ENCODE measurements at regions not wholly inside any gene's neighbourhood (a gene's known extent, or its start where the extent isn't known, plus 50 kb on each side); places are given as distances from the start of the nearest gene placed in this dataset.

DNA sequence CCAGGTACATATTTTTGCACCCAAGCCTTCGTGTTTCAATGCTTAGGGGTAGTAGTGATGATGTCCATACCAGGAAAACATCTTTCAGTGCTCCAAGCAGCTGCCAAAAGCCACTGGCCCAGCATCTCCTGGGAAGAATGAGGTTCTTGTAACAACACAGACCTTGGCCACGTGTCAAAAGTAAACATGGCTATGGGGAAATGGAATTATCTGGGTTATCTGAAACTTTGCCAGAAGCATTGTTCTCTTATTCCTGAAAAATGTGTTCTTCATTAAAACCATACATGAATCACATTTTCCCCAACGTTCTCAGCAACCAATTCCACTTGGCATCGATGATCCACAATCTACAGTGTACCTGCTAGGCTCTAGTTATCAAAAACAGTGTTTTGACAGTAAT is 524.2 kb upstream of the EEF2KMT start:
- peaks cover 2% of the 10 kb centered on the region for H3K9me3 Mint-ChIP-seq

GRCh38 chr16:5619304-5619703 is 521.7 kb upstream of the EEF2KMT start:
- Mint-ChIP-seq H3K4me1 (no peaks in the 10 kb centered on the region), H3K36me3 (ENCODE audit: low read depth) (no peaks in the 10 kb centered on the region), H3K27me3 (ENCODE audit: low read depth) (peaks cover 27% of the 10 kb centered on the region), H3K9me3 (peaks cover 2% of the 10 kb centered on the region), H3K4me3 (no peak overlapping the region), H3K27ac (no peak overlapping the region)
- TF ChIP-seq, protein P1, sequence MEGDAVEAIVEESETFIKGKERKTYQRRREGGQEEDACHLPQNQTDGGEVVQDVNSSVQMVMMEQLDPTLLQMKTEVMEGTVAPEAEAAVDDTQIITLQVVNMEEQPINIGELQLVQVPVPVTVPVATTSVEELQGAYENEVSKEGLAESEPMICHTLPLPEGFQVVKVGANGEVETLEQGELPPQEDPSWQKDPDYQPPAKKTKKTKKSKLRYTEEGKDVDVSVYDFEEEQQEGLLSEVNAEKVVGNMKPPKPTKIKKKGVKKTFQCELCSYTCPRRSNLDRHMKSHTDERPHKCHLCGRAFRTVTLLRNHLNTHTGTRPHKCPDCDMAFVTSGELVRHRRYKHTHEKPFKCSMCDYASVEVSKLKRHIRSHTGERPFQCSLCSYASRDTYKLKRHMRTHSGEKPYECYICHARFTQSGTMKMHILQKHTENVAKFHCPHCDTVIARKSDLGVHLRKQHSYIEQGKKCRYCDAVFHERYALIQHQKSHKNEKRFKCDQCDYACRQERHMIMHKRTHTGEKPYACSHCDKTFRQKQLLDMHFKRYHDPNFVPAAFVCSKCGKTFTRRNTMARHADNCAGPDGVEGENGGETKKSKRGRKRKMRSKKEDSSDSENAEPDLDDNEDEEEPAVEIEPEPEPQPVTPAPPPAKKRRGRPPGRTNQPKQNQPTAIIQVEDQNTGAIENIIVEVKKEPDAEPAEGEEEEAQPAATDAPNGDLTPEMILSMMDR (IDR thresholded peaks at IDR 0.05; ENCODE audit: unreplicated experiment in 3 of 3), result no peak

More for the DNA sequence above, 524.2 kb upstream of the EEF2KMT start:
- Mint-ChIP-seq H3K27me3 (ENCODE audit: low read depth) (peaks cover 20% of the 10 kb centered on the region), H3K27ac (no peak overlapping the region), H3K4me1 (no peaks in the 10 kb centered on the region), H3K4me3 (no peak overlapping the region), H3K36me3 (ENCODE audit: low read depth) (no peaks in the 10 kb centered on the region)
- TF ChIP-seq, protein P1 (IDR thresholded peaks at IDR 0.05; ENCODE audit: unreplicated experiment in 3 of 3), result no peak

DNA sequence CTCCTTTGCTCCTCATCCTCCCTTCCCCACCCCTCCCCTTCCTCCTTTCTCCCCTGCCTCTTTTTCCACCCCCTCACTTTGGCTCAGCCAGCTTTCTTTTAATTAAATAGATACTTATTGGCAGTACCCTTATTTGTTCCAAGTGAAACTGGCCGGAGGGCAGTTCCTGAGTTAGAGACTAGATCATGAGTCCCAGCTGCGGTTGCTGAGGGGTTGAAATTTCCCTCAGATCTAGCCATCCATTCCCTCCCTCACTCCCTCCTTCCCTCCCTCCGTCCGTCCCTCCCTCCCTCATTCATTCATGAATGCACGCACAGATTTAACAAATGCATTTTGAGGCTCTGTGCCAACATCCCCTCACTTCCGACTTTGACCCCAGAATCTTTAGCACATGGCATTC is 519.2 kb upstream of the EEF2KMT start:
- no peak overlapping the region for H3K27ac Mint-ChIP-seq
- no peaks in the 10 kb centered on the region for H3K9me3 Mint-ChIP-seq
- H3K27me3 Mint-ChIP-seq (ENCODE audit: low read depth), result peaks cover 38% of the 10 kb centered on the region
- no peaks in the 10 kb centered on the region for H3K36me3 Mint-ChIP-seq (ENCODE audit: low read depth)
- TF ChIP-seq, protein P1 (IDR thresholded peaks at IDR 0.05; ENCODE audit: unreplicated experiment in 3 of 3), result no peak
- no peaks in the 10 kb centered on the region for H3K4me1 Mint-ChIP-seq
- H3K4me3 Mint-ChIP-seq, result no peak overlapping the region

GRCh38 chr16:5615868-5616642 is 518.5 kb upstream of the EEF2KMT start:
- H3K36me3 Mint-ChIP-seq (ENCODE audit: low read depth), result no peaks in the 10 kb centered on the region
- no peaks in the 10 kb centered on the region for H3K9me3 Mint-ChIP-seq
- H3K4me3 Mint-ChIP-seq, result no peak overlapping the region
- TF ChIP-seq, protein P1 (IDR thresholded peaks at IDR 0.05; ENCODE audit: unreplicated experiment in 3 of 3), result peak; percentile 81 to 93 (median 86)
- H3K27me3 Mint-ChIP-seq (ENCODE audit: low read depth), result peaks cover 38% of the 10 kb centered on the region
- H3K4me1 Mint-ChIP-seq, result no peaks in the 10 kb centered on the region
- no peak overlapping the region for H3K27ac Mint-ChIP-seq

GRCh38 chr16:5607169-5607568 is 509.6 kb upstream of the EEF2KMT start:
- TF ChIP-seq, protein P1 (IDR thresholded peaks at IDR 0.05; ENCODE audit: unreplicated experiment in 3 of 3), result no peak
- no peak overlapping the region for H3K4me3 Mint-ChIP-seq
- H3K36me3 Mint-ChIP-seq (ENCODE audit: low read depth), result no peaks in the 10 kb centered on the region
- H3K4me1 Mint-ChIP-seq, result no peaks in the 10 kb centered on the region
- H3K27ac Mint-ChIP-seq, result no peak overlapping the region
- peaks cover 13% of the 10 kb centered on the region for H3K27me3 Mint-ChIP-seq (ENCODE audit: low read depth)
- no peaks in the 10 kb centered on the region for H3K9me3 Mint-ChIP-seq

- H3K4me3 Mint-ChIP-seq, result no peak overlapping the region
- peaks cover 13% of the 10 kb centered on the region for H3K27me3 Mint-ChIP-seq (ENCODE audit: low read depth)
- H3K4me1 Mint-ChIP-seq, result no peaks in the 10 kb centered on the region
- TF ChIP-seq, protein P1 (IDR thresholded peaks at IDR 0.05; ENCODE audit: unreplicated experiment in 3 of 3), result no peak
- H3K36me3 Mint-ChIP-seq (ENCODE audit: low read depth), result no peaks in the 10 kb centered on the region
- H3K9me3 Mint-ChIP-seq, result no peaks in the 10 kb centered on the region
- H3K27ac Mint-ChIP-seq, result no peak overlapping the region
These were observed 507.8 kb upstream of the EEF2KMT start for GRCh38 chr16:5605404-5605803.

Data from nephron (organoid).